H9 (cell line): ENCODE measurements at regions not wholly inside any gene's neighbourhood (a gene's known extent, or its start where the extent isn't known, plus 50 kb on each side); places are given as distances from the start of the nearest gene placed in this dataset.
"Not testable (repeated sequence)": the region's sequence is repeated elsewhere in the genome, so short reads cannot be mapped to it uniquely, and the experiment has no call there.

Experiments
- DNase-seq: peaks from one replicate; pipeline ENCODE4 v3.0.0-alpha.2; 2017
- H2AFZ ChIP-seq: one replicate; pipeline ENCODE4 v1.6.1; 2013; ENCODE audit warnings: mild to moderate bottlenecking, low read length, control low read depth, moderate library complexity
- H2AK5ac ChIP-seq: 2 replicates; pipeline ENCODE4 v1.6.1; 2013; ENCODE audit warnings: low read length, control low read depth, mixed read lengths; ENCODE audit not compliant: insufficient read length
- H2BK120ac ChIP-seq: one replicate; pipeline ENCODE4 v1.6.1; 2013; ENCODE audit warnings: low read depth, mild to moderate bottlenecking, low read length, control low read depth, inconsistent platforms; ENCODE audit not compliant: poor library complexity, severe bottlenecking
- H2BK12ac ChIP-seq: 2 replicates; pipeline ENCODE4 v1.6.1; 2013; ENCODE audit warnings: low read length, control low read depth, mixed read lengths, low read depth; ENCODE audit not compliant: insufficient read length
- H2BK15ac ChIP-seq: 2 replicates; pipeline ENCODE4 v1.6.1; 2013; ENCODE audit warnings: low read depth, low read length, control low read depth
- H2BK20ac ChIP-seq: one replicate; pipeline ENCODE4 v1.6.1; 2013; ENCODE audit warnings: low read depth, mild to moderate bottlenecking, low read length, control low read depth, inconsistent platforms; ENCODE audit not compliant: poor library complexity, severe bottlenecking
- H2BK5ac ChIP-seq: 2 replicates; pipeline ENCODE4 v1.6.1; 2013; ENCODE audit warnings: low read length, control low read depth, mixed read lengths; ENCODE audit not compliant: insufficient read length
- H3K14ac ChIP-seq: 2 replicates; pipeline ENCODE4 v1.6.1; 2013; ENCODE audit warnings: low read length, control low read depth; ENCODE audit not compliant: insufficient read depth
- H3K18ac ChIP-seq: 2 replicates; pipeline ENCODE4 v1.6.1; 2013; ENCODE audit warnings: low read depth, mild to moderate bottlenecking, mixed read lengths, low read length, control low read depth; ENCODE audit not compliant: insufficient read length
- H3K23ac ChIP-seq: 2 replicates; pipeline ENCODE4 v1.6.1; 2013; ENCODE audit warnings: low read length, control low read depth, mixed read lengths, low read depth; ENCODE audit not compliant: insufficient read length
- H3K23me2 ChIP-seq: 2 replicates; pipeline ENCODE4 v1.6.1; 2013; ENCODE audit warnings: low read depth, mild to moderate bottlenecking, mixed read lengths, low read length, control low read depth; ENCODE audit not compliant: insufficient read length, poor library complexity, severe bottlenecking
- H3K27ac ChIP-seq: 2 replicates; pipeline ENCODE4 v1.5.1; 2013; ENCODE audit warnings: low read length, control low read depth, mixed read lengths, low read depth; ENCODE audit not compliant: insufficient read length
- H3K27me3 ChIP-seq: 2 replicates; pipeline ENCODE4 v1.6.1; 2013; ENCODE audit warnings: low read length, control low read depth, inconsistent platforms; ENCODE audit not compliant: insufficient read depth
- H3K4ac ChIP-seq: 2 replicates; pipeline ENCODE4 v1.6.1; 2013; ENCODE audit warnings: low read depth, mild to moderate bottlenecking, control low read depth, inconsistent platforms, low read length, moderate library complexity
- H3K4me1 ChIP-seq: 2 replicates; pipeline ENCODE4 v1.6.1; 2013; ENCODE audit warnings: low read length, control low read depth, inconsistent platforms; ENCODE audit not compliant: insufficient read depth
- H3K4me2 ChIP-seq: 2 replicates; pipeline ENCODE4 v1.6.1; 2013; ENCODE audit warnings: low read length, control low read depth, mixed read lengths; ENCODE audit not compliant: insufficient read length, insufficient read depth
- H3K56ac ChIP-seq: 2 replicates; pipeline ENCODE4 v1.6.1; 2013; ENCODE audit warnings: low read depth, mild to moderate bottlenecking, mixed read lengths, low read length, control low read depth; ENCODE audit not compliant: insufficient read length
- H3K79me1 ChIP-seq: 2 replicates; pipeline ENCODE4 v1.6.1; 2013; ENCODE audit warnings: low read depth, mild to moderate bottlenecking, moderate library complexity, low read length, control low read depth, inconsistent platforms; ENCODE audit not compliant: insufficient read depth, poor library complexity, severe bottlenecking
- H3K79me2 ChIP-seq: 2 replicates; pipeline ENCODE4 v1.6.1; 2013; ENCODE audit warnings: low read length, control low read depth, inconsistent platforms; ENCODE audit not compliant: insufficient read depth
- H3K9ac ChIP-seq: 2 replicates; pipeline ENCODE4 v1.6.1; 2013; ENCODE audit warnings: low read length, control low read depth, mixed read lengths; ENCODE audit not compliant: insufficient read length; ENCODE audit errors: extremely low read depth
- H3K9me3 ChIP-seq: one replicate; pipeline ENCODE4 v1.6.1; 2013; ENCODE audit warnings: low read depth, low read length, inconsistent platforms; ENCODE audit not compliant: control insufficient read depth
- H3T11ph ChIP-seq: one replicate; pipeline ENCODE4 v1.6.1; 2013; ENCODE audit warnings: mild to moderate bottlenecking, low read length, control low read depth, inconsistent platforms
- H4K20me1 ChIP-seq: one replicate; pipeline ENCODE4 v1.6.1; 2013; ENCODE audit not compliant: control insufficient read depth, insufficient read length, insufficient read depth
- H4K5ac ChIP-seq: 2 replicates; pipeline ENCODE4 v1.6.1; 2013; ENCODE audit warnings: low read depth, mild to moderate bottlenecking, mixed read lengths, low read length, control low read depth; ENCODE audit not compliant: insufficient read length
- H4K8ac ChIP-seq: replicated peaks from 2 replicates; pipeline ENCODE4 v1.6.1; 2013; ENCODE audit warnings: low read length, control low read depth, mixed read lengths, low read depth; ENCODE audit not compliant: insufficient read length
- H4K91ac ChIP-seq: 2 replicates; pipeline ENCODE4 v1.6.1; 2013; ENCODE audit warnings: low read depth, mild to moderate bottlenecking, moderate library complexity, mixed read lengths, low read length, control low read depth; ENCODE audit not compliant: insufficient read length
- H3K27ac Mint-ChIP-seq, 3 experiments: 2 replicates in 2 of 3; 3 replicates in 1 of 3; pipeline ENCODE4 v1.8.0; 2020 to 2021; ENCODE audit warnings: mixed read lengths in 3 of 3, mild to moderate bottlenecking in 1 of 3, moderate library complexity in 1 of 3
- H3K27me3 Mint-ChIP-seq: 2 replicates; pipeline ENCODE4 v1.8.0; 2021; ENCODE audit warnings: low read depth, mild to moderate bottlenecking, moderate library complexity, mixed read lengths
- H3K36me3 Mint-ChIP-seq, 3 experiments: 2 replicates in 2 of 3; 3 replicates in 1 of 3; pipeline ENCODE4 v1.8.0; 2020 to 2021; ENCODE audit warnings: low read depth in 3 of 3, mixed read lengths in 3 of 3; ENCODE audit not compliant: insufficient read depth in 1 of 3
- H3K4me1 Mint-ChIP-seq, 2 experiments: 2 replicates each; pipeline ENCODE4 v1.8.0; 2020; ENCODE audit warnings: mixed read lengths in 2 of 2
- H3K4me3 Mint-ChIP-seq, 2 experiments: 2 replicates in 1 of 2; 3 replicates in 1 of 2; pipeline ENCODE4 v1.8.0; 2020 to 2021; ENCODE audit warnings: mild to moderate bottlenecking in 2 of 2, mixed read lengths in 2 of 2, moderate library complexity in 1 of 2
- H3K9me3 Mint-ChIP-seq, 2 experiments: 2 replicates in 1 of 2; 3 replicates in 1 of 2; pipeline ENCODE4 v1.8.0; 2020; ENCODE audit warnings: mild to moderate bottlenecking in 2 of 2, mixed read lengths in 2 of 2, moderate library complexity in 1 of 2
- WGBS: extraction: QIAGEN DNeasy Blood & Tissue Kit; methylation state at CpG from one replicate; pipeline ENCODE4 v1.1.7; 2013; ENCODE audit warnings: missing lambda C conversion rate, low lambda C conversion rate, mixed read lengths; ENCODE audit not compliant: insufficient read length; ENCODE audit errors: extremely low coverage; 5-methylcytosine and 5-hydroxymethylcytosine counted together
- TF ChIP-seq, protein P1 (sequence below): fragments of 200-600 bp; sonication (generic); conservative IDR thresholded peaks from 3 replicates; pipeline ENCODE4 v1.8.0; 2021; ENCODE audit warnings: antibody characterized with exemption, mild to moderate bottlenecking

DNA sequence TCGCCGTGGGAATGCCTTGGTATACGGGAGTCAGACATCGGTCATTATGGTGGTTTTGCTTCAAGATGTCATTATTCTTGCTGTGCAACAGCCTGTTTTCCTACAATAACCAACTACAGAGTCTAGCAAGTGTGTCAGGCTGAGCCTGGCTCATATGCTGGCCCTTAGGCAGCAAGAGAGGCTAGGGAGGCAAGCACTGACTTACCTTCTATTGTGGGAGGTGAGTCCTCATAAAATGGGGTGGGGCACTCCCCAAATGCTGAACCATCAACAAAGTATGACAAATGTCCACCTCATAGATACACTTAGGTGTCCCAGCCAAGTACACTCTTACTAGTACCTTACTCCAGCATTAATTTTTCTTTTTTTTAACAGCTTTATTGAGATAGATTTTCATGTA is 77.0 kb upstream of the ATL2 start:
- Histone ChIP-seq H3K23me2 (no peaks in the 10 kb centered on the region), H3K14ac (no peak overlapping the region), H3K56ac (no peak overlapping the region), H3K23ac (no peak overlapping the region), H3K4me1 (no peaks in the 10 kb centered on the region), H4K91ac (no peak overlapping the region), H3K4me2 (no peak overlapping the region), H4K5ac (no peak overlapping the region), H3K9ac (no peak overlapping the region), H2AFZ (no peak overlapping the region), H2BK120ac (no peak overlapping the region), H2BK12ac (no peak overlapping the region), H3K4ac (no peak overlapping the region), H4K8ac (no peak overlapping the region), H3K27me3 (no peaks in the 10 kb centered on the region), H2BK15ac (no peak overlapping the region), H3K9me3 (no peaks in the 10 kb centered on the region), H2BK5ac (no peak overlapping the region), H2AK5ac (no peak overlapping the region), H3K18ac (no peak overlapping the region), H3T11ph (no peak overlapping the region), H3K27ac (no peak overlapping the region), H4K20me1 (no peaks in the 10 kb centered on the region), H3K79me2 (no peaks in the 10 kb centered on the region), H3K79me1 (no peaks in the 10 kb centered on the region), H2BK20ac (no peak overlapping the region)
- Mint-ChIP-seq H3K36me3 (no peaks in the 10 kb centered on the region), H3K9me3 (no peaks in the 10 kb centered on the region), H3K27ac (no peak overlapping the region), H3K4me1 (peaks cover 15 to 16% of the 10 kb centered on the region in 2 experiments), H3K27me3 (peaks cover 3% of the 10 kb centered on the region), H3K4me3 (no peak overlapping the region)
- DNase-seq: no peak
- TF ChIP-seq, protein P1, sequence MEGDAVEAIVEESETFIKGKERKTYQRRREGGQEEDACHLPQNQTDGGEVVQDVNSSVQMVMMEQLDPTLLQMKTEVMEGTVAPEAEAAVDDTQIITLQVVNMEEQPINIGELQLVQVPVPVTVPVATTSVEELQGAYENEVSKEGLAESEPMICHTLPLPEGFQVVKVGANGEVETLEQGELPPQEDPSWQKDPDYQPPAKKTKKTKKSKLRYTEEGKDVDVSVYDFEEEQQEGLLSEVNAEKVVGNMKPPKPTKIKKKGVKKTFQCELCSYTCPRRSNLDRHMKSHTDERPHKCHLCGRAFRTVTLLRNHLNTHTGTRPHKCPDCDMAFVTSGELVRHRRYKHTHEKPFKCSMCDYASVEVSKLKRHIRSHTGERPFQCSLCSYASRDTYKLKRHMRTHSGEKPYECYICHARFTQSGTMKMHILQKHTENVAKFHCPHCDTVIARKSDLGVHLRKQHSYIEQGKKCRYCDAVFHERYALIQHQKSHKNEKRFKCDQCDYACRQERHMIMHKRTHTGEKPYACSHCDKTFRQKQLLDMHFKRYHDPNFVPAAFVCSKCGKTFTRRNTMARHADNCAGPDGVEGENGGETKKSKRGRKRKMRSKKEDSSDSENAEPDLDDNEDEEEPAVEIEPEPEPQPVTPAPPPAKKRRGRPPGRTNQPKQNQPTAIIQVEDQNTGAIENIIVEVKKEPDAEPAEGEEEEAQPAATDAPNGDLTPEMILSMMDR: no peak
- no CpG with 5 or more reads among the region's 4 CpGs for WGBS

DNA sequence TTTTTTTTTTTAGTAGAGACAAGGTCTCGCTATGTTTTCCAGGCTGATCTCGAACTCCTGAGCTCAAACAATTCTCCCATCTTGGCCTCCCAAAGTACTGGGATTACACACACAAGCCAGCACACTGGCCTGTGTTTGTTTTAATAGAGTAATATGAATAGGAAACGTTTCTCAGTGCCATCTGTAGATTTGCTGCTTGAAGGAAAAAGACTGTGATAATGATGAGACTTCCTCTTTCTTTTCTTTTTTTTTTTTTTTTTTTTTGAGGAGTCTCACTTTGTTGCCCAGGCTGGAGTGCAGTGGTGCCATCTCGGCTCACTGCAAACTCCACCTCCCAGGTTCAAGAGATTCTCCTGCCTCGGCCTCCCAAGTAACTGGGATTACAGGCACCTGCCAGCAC is 74.7 kb upstream of the ATL2 start:
- not testable (repeated sequence) for DNase-seq, H2BK20ac ChIP-seq, H4K8ac ChIP-seq, H3K4me1 ChIP-seq, H4K20me1 ChIP-seq, H2AFZ ChIP-seq, H3K27me3 Mint-ChIP-seq, H3K23me2 ChIP-seq, H2BK5ac ChIP-seq, H3K4ac ChIP-seq, H3K79me2 ChIP-seq, H2AK5ac ChIP-seq, H3K4me3 Mint-ChIP-seq, H3K79me1 ChIP-seq, H2BK15ac ChIP-seq, H3K23ac ChIP-seq, H2BK12ac ChIP-seq, H3K27ac Mint-ChIP-seq, H3K9me3 ChIP-seq, H3K36me3 Mint-ChIP-seq, H4K5ac ChIP-seq, H3K27ac ChIP-seq, H2BK120ac ChIP-seq, H4K91ac ChIP-seq, H3K14ac ChIP-seq, H3K18ac ChIP-seq, H3K9ac ChIP-seq, H3K4me2 ChIP-seq, H3T11ph ChIP-seq, H3K27me3 ChIP-seq, H3K9me3 Mint-ChIP-seq, H3K56ac ChIP-seq
- H3K4me1 Mint-ChIP-seq: peaks cover 22 to 23% of the 10 kb centered on the region in 2 experiments
- WGBS: no CpG with 5 or more reads among the region's 5 CpGs
